Activated CD4-positive, alpha-beta T cell treated with anti-CD3 and anti-CD28 coated beads, Interleukin-2, amount 50 U/mL, for 16 hours (primary cell): ENCODE measurements at regions not wholly inside any gene's neighbourhood (a gene's known extent, or its start where the extent isn't known, plus 50 kb on each side); places are given as distances from the start of the nearest gene placed in this dataset.
"Not testable (repeated sequence)": the region's sequence is repeated elsewhere in the genome, so short reads cannot be mapped to it uniquely, and the experiment has no call there.

Source experiments
- DNase-seq: peaks from one replicate; pipeline ENCODE4 v3.0.0-alpha.2; 2020

DNA sequence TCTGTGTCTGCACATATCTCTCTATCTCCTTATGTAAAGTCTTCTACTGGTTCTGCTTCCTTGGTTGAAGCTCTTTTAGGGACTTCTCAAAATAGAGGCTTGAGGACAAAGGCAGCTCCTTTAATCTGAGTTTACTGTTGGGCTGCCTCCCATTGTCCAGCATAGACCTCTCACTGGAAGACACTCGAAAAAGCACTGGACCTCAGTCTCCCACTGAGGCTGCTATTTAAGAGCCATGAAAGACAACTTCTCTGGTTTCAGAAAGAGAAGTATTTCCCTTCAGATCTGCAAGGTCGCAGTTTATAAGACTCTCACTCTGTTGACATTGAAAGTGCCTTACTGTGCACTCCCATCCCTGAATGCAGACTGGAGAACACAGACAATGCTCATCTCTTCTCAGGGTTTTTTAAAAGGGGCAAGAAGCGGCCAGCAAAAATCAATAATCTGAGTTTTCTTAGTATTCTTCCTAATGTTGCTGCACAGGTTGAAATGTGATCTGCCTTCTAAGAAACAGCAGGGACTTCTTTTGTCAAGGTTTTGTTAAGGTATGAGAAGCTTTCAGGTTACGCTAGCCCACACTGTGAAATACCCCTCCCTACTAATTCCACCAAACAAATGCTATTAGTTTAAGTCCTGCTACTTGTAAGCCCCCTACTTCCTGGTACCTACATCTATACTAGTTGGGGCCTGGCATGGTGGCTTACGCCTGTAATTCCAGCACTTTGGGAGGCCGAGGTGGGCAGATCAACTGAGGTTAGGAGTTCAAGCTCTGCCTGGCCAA lies 450.0 kb upstream of the SLC10A2 start:
- DNase-seq: no peak

DNA sequence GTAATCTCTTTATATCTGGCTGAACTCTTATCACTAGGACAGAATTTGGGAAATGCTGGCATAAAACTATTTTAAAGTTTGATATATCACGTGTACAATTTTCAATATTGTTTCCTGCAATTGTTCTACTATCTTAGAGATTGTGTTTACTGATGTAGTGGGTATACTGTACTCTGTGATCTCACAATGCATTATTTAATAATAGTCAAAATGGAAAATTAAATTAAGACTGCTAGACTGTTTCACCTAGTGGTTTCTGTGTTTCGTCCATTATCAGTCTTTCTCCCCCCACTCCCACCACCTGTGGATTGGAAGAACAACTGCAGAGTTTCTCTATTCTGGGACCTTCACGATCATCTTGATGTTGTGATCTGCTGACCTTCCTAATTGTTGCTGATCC lies 449.2 kb upstream of the SLC10A2 start:
- no peak for DNase-seq

DNA sequence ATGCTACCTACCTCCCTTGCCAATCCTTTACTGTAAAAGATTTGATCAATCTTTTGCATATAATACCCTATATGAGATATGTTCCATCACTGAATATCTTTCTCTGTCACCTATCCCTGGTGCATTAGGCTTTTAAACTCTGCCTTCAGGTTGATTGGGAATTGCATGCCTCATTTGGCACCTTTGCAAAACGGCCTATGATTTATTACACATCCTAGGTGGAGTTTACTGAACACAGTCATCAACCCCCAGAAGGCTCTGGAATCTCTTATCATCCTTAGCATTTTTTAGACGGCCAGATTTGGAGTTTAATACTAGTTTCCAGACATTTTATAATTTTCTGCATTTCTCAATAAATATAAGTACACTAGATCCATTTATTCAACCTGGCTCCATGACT lies 448.4 kb upstream of the SLC10A2 start:
- DNase-seq: no peak

DNA sequence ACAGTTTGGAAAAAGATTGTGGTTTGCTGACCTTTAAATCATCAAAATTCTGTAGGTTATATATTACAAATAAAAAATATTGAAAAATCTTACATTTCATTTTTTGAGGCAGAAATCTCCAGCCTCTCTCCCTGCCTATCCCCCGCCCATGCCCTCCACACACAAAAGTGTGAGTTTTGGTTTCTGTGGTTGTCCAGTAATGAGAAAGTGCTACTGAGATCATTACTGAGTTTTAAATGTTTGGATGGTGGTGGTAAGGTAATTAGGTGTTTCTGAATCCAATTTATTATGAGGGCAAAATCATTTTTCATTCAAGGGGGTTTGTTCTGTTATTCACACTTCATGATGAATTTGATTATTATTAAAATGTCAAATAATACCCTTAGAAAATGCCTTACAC lies 448.0 kb upstream of the SLC10A2 start:
- DNase-seq: no peak

DNA sequence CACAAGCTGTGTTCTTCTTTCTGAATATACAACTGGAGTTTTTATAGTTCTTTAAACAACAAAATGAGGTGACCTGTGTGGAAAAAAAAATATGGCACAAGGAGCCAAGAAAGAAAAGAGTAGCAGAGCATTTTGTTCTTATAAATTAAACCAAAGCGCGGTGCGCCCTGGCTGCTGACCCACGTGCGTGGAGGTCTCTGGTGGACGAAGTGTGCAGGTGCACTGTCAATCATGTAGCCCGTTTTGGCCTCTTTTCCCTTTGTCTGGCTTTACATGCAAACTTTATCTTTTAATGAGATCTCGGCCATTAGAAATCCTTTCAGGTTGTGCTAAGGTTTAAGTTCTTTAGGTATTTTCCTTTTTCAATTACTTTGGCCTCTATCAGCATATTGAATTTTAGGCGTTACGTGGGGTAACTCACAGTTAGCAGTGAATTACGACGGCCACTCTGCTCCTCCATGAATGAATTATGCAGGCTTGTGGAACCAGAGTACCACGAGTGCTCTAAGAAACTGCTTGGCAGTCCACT lies 443.9 kb upstream of the SLC10A2 start:
- no peak for DNase-seq

DNA sequence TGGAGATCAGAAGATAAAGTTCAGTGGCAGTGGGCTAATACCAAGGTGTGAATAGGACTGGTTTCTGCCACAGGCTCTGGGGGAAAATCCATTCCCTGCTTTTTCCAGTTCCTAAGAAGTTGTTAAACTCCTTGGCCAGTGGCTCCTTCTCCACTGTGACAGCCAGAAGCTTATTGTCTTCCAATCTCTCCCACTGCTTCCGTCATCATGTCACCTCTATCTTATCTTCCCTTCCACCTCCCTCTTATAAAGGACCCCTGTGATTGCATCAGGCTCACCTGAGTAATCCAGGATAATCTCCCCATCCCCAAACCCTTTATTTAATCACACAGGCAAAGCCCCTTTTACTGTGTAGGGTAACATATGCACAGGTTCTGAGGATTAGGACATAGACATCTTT lies 431.2 kb upstream of the SLC10A2 start:
- DNase-seq: no peak

DNA sequence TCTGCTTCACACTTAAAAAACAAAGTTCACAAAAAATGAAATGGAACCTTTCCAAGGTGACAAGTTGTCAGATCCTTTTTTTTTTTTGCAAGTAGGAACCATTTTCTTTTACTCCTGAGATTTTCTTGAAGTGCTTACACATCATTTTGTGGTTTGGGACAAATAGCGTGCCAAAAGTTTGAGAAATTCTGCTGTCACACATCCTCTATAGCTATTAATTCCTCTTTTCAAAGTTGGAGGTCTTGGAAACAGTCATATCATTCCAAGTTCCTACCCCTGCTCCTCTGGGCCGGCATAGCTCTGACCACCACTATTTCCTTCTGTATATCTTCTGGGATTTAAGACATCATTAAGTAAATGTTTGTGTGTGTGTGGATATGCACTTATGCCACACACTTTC lies 421.6 kb upstream of the SLC10A2 start:
- DNase-seq: no peak

DNA sequence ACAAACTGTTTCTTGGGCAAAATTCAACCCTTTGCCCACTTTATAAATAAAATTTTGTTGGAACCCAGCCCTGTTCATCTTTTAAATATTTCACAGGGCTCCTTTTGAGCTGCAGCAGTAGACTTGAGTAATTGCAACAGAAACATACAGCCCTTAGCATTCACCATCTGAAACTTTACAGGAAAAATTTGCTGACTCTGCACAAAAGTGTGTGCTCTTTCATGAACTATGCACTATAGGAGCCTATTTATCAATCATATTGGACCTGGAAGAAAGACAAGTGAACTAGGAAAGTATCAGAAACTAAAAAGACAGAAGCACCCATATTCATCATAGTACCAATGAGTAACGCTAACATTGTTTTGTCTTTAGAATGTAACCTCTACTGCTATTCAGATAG lies 406.9 kb upstream of the SLC10A2 start:
- no peak for DNase-seq

DNA sequence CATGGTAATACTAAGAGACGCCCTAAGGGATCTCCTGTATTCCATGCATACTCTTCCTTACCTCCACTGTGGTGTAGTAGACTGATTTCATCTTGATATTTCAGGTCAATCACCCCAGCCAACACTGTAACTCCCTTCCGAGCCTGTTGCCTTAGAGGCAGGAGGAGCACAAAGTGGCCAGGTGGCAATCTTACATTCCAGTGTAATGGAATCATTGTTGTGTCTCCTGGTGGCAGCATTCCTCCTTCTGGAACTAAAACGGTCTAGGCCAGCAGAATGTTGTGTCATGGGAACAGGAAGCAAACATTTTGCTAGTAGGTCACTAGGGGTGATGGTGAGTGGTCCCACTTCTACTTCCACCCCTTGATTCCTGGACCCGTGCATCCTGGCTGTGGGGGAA lies 405.7 kb upstream of the SLC10A2 start:
- DNase-seq: no peak

DNA sequence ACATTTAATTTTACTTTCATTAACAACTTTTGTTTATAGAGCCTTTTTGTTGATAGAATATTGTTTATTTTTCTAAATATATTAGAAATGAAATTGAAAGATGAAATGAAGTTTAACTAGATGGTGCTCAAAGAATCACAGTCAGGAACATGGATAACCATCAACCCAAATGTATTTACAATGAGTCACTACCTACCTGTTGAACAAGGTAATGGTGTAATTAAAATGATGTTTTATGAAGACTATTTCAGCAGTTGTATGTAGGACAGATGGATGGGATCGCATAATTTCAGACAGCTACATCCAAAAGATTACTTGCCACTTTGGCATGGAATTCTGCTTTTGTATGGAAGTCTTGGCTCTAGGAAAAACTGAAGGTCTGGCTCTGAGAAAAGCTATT lies 403.6 kb upstream of the SLC10A2 start:
- no peak for DNase-seq

DNA sequence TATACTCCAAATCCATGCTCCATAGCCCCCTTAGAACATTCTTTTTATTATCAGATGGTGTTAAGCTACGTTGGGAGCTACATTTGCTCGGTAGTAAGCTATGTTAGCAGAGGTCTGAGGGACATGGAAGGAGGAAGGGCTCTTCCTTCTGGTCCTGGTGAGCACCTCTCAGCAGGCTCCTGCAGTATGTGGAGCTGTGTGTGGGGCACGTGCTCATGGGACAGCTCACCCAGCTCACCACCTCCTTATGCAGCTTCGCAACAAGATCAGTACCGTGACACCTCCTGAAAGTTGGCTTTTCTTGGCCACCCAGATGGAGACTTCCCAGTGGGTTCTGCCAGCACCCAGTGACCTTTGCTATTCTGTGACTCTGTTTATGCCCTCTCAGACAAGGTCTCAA lies 400.5 kb upstream of the SLC10A2 start:
- no peak for DNase-seq

DNA sequence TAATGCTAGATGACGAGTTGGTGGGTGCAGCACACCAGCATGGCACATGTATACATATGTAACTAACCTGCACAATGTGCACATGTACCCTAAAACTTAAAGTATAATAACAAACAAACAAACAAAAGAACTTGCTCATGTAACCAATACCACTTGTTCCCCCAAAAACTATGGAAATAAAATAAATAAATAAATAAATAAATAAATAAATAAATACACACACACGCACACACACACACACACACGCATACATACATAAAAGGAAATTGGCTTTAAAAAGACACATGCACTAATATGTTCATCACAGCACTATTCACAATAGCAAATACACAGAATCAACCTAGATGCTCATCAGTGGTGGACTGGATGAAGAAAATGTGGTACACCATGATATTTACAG lies 394.0 kb upstream of the SLC10A2 start:
- not testable (repeated sequence) for DNase-seq

DNA sequence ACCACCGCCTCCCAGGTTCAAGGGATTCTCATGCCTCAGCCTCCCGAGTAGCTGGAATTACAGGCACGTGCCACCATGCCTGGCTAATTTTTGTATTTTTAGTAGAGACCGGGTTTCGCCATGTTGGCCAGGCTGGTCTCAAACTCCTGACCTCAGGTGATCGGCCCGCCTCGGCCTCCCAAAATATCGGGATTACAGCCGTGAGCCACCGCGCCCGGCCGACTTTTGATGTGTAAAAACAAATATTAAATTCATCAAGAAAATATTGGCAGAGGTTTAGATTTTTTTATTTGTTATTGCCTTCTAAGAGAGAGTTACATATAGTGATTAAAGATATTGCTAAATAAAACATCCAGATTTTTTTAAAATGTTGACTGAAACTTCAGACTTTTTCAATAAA lies 390.8 kb upstream of the SLC10A2 start:
- not testable (repeated sequence) for DNase-seq

DNA sequence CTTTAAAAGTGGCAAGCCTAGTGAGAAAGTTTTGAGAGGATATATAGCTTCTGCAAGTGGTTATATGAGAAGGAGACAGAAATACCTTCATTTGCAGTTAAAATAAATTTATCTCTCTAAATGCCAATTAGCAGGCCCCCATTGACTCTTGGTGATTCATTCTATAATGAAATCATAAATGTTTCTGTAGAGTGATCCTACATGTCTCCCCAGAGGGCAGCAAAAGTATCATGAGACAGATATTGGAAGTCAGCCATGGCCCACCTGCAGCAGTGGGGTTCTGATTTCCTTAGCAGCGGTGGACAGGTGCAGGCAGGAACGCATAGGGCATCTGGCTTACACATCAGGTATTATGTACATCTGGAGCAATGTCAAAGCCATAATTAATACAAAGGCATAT lies 385.4 kb upstream of the SLC10A2 start:
- DNase-seq: no peak

DNA sequence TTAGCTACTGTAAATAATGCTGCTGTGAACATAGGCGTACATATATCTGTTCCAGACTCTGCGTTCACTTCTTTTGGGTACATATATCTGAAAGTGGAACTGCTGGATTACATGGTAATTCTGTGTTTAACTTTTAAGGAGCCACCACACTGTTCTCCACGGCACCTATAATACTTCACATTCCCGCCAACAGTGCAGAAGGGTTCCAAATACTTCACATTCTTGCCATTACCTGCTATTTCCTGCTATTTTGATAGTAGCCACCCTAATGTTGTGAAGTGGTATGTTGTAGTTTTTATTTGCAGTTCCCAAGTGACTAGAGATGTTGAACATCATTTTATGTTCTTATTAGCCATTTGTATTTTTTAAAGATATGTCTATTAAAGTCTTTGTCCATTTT lies 377.4 kb upstream of the SLC10A2 start:
- no peak for DNase-seq

DNA sequence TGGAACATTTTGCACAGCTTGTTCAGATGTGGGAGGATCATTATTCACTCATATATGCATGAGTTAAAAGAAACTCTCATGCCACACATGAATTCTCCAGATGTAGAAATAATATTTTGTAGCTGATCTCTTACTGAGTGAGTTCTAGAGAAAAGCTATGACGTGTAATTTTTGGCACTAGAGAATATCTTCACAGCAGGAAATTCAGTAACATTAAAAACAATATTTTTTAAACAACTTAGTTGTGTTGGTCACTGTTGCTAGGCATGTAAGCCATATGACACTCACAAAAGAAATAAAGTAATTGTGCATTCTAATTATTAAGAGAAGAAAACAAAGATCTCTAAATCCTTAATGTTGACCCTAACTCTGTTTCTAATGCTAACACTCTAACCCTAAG lies 371.4 kb upstream of the SLC10A2 start:
- no peak for DNase-seq

DNA sequence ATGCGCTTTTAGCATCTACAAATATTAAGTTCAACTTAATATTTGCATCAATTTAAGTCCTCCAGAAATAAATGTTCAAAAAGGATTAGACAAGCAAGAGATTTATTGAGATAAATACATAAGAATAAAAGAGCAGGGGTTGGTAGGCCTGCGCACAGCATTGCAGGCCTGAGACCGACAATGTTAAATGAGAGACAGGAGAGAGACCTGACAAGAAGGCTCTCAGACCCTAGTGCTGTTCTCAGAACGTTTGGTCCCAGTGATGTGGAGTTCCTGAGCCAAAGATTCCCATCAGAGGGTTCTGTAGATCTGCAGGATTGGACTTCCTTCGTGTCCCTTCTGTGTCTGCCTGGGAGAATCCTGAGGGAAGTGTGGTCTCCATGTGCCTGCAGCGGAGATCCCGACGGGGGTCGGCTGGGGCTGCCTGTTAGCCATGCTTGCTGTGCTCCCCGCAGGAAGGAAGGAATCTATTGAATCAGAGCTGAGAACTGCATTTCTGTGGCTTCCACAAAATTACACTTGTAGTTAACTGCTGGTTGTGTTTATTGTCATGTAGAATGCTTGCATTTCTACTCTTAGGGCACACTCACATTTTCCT lies 369.9 kb upstream of the SLC10A2 start:
- DNase-seq: no peak

DNA sequence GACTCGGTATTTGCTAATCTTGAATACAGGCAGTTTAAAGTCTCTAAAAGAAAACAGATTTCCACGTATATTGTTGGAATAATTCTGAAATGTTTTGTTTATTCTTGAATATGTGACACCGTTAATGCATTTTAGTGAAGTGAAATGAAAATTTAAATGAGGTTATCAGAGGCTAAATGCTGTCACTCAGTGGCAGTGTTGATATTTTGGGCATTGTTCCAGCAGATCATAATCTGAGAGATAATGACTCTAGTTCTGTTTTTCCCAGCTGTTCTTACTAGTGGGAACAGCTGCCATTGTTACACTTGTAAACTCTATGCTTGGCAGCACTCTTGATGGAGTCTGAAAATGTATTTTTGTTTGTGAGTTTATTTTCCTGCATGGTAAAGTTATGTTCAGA lies 365.6 kb upstream of the SLC10A2 start:
- DNase-seq: no peak

DNA sequence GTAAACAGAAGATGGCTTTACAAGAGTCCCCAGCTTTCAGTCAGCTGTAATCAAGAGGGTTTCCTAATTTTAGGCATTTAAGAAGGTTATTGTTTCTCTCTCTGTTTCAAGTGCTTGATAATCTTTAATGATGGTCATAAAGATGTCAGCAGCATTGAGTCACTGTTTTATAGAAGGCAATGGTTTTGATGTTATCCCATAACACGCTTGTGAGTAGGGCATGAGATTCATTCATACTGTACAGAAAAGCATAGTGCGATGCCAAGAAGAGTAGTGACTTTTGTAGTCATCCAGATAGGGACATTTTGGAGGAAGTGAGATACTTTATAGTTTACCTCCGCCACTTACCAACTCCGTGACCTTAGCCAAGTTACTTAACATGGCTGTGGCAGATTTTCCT lies 364.2 kb upstream of the SLC10A2 start:
- DNase-seq: no peak

DNA sequence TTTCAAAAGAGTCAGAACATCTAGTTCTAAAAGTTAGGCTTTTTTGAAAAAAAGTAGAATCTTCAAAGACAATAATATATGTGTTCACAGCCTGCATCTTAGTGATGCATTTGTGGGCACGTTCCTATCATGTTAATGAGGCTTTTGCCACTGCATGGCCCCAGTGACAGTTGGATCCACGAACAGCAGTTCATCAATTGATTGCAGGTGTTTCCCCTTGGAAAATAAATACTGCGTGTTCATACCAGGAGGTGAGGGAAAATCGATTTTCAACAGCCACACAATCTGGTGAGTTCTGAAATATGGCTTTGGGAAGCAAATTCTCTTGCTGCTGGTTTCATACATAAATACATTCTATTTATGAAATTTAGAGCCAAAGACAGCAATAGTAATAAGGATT lies 343.8 kb upstream of the SLC10A2 start:
- no peak for DNase-seq

DNA sequence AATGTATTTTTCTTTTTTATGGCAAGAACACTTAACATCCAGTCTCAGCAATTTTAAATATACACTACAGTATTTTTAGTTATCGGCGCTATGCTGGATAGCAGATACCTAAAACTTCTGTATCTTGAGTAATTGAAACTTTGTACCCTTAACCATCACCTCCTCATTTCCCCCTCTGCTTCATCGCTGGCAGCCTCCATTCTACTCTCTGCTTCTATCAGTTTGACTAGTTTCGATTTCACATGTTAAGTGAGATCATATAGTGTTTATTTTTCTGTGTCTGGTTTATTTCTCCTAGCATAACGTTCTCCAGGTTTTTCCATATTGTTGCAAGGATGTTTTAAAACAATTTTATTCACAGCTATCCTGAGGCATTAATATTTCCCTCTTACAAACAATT lies 340.8 kb upstream of the SLC10A2 start:
- no peak for DNase-seq

DNA sequence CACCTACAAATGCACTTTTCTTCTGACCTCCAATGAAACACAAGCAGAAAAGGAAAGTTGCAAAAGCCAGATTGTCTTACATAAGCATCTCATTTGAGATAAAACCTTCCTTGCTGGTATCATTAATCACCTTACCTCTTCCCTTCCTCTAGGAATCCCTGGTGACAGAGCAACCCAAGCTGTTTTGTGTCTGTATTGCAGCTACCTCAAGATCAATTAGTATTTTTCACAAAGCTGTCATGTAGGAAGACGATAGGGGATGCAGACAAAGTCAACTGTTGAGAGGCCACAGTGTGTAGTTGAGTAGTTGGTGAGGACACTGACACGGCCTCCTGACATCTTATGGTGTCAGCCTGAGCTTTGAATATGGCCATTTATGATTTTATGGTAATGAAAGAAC lies 339.1 kb upstream of the SLC10A2 start:
- no peak for DNase-seq

DNA sequence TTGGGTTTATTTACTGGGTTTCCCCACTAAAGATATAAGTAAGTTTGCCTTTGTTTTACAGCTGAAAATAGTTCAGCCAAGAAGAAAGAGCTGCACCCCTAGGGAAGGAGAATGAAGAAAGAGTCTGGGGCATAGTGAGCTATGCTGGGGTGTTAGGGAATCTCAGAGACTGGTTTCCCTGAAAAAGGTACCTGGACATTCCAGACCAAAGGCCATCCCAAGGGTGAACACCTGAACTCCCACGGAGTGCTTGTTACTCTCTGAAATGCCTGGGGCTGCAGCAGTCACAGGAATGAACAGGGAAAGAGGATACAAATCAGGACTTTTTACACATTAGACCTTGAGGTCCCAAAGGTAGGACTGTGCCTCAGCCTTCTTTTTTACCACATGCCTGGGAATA lies 337.6 kb upstream of the SLC10A2 start:
- DNase-seq: no peak

DNA sequence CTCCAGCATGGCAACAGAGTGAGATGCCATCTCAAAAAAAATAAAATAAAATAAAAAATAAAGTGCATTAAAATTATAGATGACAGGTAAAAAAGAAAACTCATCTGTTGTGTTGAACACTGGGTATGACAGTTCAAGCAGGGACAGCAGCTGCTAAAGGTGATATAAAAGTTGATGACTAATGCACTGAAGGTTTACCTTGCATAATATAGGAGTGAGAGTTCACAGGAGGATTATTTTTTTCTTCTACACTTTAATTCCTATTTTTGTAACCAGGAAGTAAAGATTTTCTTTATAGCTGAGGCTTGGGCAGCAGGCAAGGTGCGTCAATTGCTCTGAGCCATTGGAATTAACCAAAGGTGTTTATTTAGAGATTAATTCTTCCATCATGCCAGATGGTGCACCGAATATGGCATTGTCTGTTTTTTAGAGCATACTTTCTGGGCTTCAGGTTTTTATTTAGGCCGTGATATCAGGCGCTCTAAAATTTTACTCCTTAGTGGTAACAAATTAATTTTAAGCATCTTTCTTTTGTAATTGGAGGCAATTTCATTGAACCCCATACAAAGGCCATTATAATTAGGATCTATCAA lies 337.0 kb upstream of the SLC10A2 start:
- DNase-seq: no peak
